ENCODE measurements at regions not wholly inside any gene's neighbourhood (a gene's known extent, or its start where the extent isn't known, plus 50 kb on each side); places are given as distances from the start of the nearest gene placed in this dataset.

DNA sequence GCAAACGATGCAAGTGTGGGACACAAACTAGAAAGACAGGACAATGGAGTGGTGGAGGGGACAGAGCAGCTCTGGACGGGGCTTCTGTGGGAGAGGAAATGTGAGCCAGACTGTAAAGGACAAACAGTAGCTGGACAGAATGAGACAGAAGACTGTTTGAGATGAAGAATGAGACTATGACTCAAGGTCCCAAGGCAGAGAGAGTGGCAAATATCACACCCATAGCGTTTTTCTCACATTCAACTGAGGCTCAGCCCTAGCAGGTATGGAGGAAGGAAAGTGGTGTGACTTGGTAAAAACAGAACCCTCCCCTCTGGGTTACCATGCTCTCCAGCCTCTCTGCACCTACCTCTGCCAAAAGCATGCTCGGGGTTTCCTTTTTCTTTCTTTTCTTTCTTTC, 96.5 kb downstream of the RPL27A start:
- TF ChIP-seq, protein P1, sequence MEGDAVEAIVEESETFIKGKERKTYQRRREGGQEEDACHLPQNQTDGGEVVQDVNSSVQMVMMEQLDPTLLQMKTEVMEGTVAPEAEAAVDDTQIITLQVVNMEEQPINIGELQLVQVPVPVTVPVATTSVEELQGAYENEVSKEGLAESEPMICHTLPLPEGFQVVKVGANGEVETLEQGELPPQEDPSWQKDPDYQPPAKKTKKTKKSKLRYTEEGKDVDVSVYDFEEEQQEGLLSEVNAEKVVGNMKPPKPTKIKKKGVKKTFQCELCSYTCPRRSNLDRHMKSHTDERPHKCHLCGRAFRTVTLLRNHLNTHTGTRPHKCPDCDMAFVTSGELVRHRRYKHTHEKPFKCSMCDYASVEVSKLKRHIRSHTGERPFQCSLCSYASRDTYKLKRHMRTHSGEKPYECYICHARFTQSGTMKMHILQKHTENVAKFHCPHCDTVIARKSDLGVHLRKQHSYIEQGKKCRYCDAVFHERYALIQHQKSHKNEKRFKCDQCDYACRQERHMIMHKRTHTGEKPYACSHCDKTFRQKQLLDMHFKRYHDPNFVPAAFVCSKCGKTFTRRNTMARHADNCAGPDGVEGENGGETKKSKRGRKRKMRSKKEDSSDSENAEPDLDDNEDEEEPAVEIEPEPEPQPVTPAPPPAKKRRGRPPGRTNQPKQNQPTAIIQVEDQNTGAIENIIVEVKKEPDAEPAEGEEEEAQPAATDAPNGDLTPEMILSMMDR (IDR thresholded peaks at IDR 0.05) = no peak
- Histone ChIP-seq H3K27ac (peak overlapping the region; percentile 69), H3K9me3 (no peaks in the 10 kb centered on the region), H3K4me1 (peaks cover 28% of the 10 kb centered on the region), H3K4me3 (no peak overlapping the region), H3K27me3 (ENCODE audit: insufficient read depth in 3 of 3, low read length in 2 of 3) (no peaks in the 10 kb centered on the region), H3K36me3 (ENCODE audit: insufficient read depth in 1 of 2, low read depth in 1 of 2) (no peaks in the 10 kb centered on the region)
- intact Hi-C loops (cut with DNase I) = no loop called here
- no peak for DNase-seq
- peak; percentile 35 to 75 (median 44) for ATAC-seq
- WGBS, 3 donors = 38 to 45% (median 44%) methylated on average over 4 of the region's 4 CpGs

DNA sequence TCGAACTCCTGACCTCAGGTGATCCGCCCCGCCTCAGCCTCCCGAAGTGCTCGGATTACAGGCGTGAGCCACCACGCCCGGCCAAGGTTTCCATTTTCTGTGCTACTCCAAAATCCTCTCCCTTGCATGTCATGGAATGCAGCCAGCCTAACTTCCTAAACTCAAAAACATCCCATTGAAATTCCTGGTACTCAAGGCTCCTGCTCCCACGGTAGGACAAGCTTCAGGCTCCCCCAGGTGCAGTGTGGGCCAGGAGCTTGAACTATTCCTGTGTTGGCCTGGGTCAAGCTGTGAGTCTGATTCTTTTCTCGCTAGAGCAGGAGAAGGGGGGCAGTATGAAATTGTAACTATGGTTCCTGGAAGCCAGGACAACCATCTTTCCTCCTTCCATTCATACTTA, 97.1 kb downstream of the RPL27A start:
- intact Hi-C loops (cut with DNase I) = no loop called here
- no peaks in the 10 kb centered on the region for H3K27me3 ChIP-seq (ENCODE audit: insufficient read depth in 3 of 3, low read length in 2 of 3)
- no peak overlapping the region for H3K4me3 ChIP-seq
- H3K9me3 ChIP-seq = no peaks in the 10 kb centered on the region
- ATAC-seq (no peak), DNase-seq (no peak)
- H3K27ac ChIP-seq = peak overlapping the region; percentile 69
- H3K4me1 ChIP-seq = peaks cover 28% of the 10 kb centered on the region
- TF ChIP-seq, protein P1 (IDR thresholded peaks at IDR 0.05) = no peak
- 63 to 74% (median 72%) methylated on average over 10 of the region's 10 CpGs for WGBS, 3 donors
- no peaks in the 10 kb centered on the region for H3K36me3 ChIP-seq (ENCODE audit: insufficient read depth in 1 of 2, low read depth in 1 of 2)

DNA sequence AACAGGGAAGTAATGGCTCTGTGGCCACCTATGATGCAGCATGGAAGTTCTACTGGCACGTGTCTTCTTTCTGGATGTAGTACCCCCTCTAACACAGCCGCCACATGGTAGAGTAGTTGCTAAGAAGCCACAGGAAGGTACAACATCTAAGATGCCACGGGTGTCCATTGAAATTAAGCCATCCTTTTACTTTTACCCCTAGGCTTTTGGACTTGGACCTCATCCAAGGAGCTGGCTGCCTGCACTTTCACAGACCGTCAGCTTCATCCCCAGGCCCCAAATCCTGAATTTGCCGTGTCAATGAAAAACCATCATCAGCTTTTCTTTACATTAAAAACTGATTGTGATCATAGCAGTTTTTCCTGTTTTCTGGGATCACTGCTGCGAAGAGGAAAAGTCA, 102.4 kb downstream of the RPL27A start:
- no peaks in the 10 kb centered on the region for H3K36me3 ChIP-seq (ENCODE audit: insufficient read depth in 1 of 2, low read depth in 1 of 2)
- TF ChIP-seq, protein P1 (IDR thresholded peaks at IDR 0.05) = no peak
- no peak for DNase-seq
- H3K27ac ChIP-seq = no peak overlapping the region
- no peaks in the 10 kb centered on the region for H3K27me3 ChIP-seq (ENCODE audit: insufficient read depth in 3 of 3, low read length in 2 of 3)
- 60 to 74% (median 62%) methylated on average over 6 of the region's 6 CpGs for WGBS, 3 donors
- no peak overlapping the region for H3K4me3 ChIP-seq
- peaks cover 4% of the 10 kb centered on the region for H3K4me1 ChIP-seq
- no peaks in the 10 kb centered on the region for H3K9me3 ChIP-seq
- intact Hi-C loops (cut with DNase I) = no loop called here
- no peak for ATAC-seq

DNA sequence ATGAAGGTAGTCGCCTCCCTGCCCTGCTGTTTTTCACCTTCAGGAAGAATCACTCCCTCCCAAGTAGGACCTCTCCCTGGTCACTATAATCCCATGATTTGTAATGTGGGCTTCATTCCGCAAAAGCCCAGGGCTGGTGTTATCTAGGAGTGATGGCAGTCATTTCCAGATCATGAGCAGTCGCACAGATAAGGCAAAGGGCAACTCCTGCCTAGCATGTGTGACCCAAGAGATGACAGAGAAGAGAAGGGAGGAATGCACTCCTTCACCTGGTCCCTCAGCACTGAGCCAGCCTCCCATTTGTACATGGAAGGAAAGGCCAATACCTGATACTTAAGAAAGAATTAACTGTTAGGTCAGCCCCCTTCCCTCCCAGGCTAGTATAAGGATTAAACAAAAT, 102.9 kb downstream of the RPL27A start:
- 94 to 96% (median 95%) methylated on average over 3 of the region's 3 CpGs for WGBS, 3 donors

DNA sequence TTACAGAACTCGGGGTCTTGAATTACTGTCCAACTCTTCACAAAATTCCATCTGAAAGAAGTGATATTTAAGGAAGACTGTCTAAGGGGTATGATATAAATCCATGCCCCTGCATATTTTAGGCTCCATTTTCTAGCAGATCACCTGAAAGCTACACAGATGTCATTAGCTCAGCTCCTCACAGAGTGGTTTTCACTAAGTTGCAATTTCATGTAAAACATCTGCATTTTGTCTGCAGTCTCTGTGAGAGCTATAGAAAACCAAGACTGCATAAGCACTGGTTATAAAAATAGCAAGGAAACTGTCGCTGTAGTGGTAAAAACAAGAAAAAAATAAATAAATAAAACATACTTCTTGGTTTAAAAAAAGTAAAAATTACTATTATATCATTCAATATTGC, 103.4 kb downstream of the RPL27A start:
- DNase-seq = no peak
- intact Hi-C loops (cut with DNase I) = no loop called here

More for the DNA sequence above, 102.9 kb downstream of the RPL27A start:
- Histone ChIP-seq H3K4me3 (no peak overlapping the region), H3K9me3 (no peaks in the 10 kb centered on the region), H3K4me1 (peaks cover 4% of the 10 kb centered on the region), H3K27ac (no peak overlapping the region), H3K27me3 (ENCODE audit: insufficient read depth in 3 of 3, low read length in 2 of 3) (no peaks in the 10 kb centered on the region), H3K36me3 (ENCODE audit: insufficient read depth in 1 of 2, low read depth in 1 of 2) (no peaks in the 10 kb centered on the region)
- DNase-seq (no peak), ATAC-seq (no peak)
- intact Hi-C loops (cut with DNase I) = no loop called here
- TF ChIP-seq, protein P1 (IDR thresholded peaks at IDR 0.05) = no peak

More for the DNA sequence above, 103.4 kb downstream of the RPL27A start:
- no peaks in the 10 kb centered on the region for H3K36me3 ChIP-seq (ENCODE audit: insufficient read depth in 1 of 2, low read depth in 1 of 2)
- no peak overlapping the region for H3K4me3 ChIP-seq
- ATAC-seq = no peak
- peaks cover 4% of the 10 kb centered on the region for H3K4me1 ChIP-seq
- H3K9me3 ChIP-seq = no peaks in the 10 kb centered on the region
- WGBS, 3 donors = 83 to 89% (median 88%) methylated on average over 2 of the region's 2 CpGs
- H3K27me3 ChIP-seq (ENCODE audit: insufficient read depth in 3 of 3, low read length in 2 of 3) = no peaks in the 10 kb centered on the region
- H3K27ac ChIP-seq = no peak overlapping the region
- TF ChIP-seq, protein P1 (IDR thresholded peaks at IDR 0.05) = no peak

All from psoas muscle (tissue), 7 donors.